ENCODE measurements at regions not wholly inside any gene's neighbourhood (a gene's known extent, or its start where the extent isn't known, plus 50 kb on each side); places are given as distances from the start of the nearest gene placed in this dataset.

DNA sequence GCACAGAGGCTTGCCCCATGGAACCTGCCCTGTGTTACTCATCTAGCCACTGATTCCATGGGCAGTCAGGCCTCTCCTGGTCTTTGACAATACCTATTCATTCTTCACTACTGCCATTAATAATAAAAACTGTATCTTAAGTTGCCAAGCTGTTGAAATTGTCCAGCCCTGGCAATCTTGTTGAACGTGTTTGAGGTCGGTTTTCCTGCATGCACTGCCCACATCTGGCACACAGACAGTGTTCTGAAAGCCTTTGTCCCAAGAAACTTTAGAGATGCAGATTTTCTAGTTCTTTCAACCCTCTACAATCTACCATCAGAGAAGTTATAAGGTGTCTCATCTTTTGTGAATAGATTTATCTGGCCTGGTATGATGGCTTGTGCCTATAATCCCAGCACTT lies 567.2 kb upstream of the NECTIN3 start:
- TF ChIP-seq, protein P1, sequence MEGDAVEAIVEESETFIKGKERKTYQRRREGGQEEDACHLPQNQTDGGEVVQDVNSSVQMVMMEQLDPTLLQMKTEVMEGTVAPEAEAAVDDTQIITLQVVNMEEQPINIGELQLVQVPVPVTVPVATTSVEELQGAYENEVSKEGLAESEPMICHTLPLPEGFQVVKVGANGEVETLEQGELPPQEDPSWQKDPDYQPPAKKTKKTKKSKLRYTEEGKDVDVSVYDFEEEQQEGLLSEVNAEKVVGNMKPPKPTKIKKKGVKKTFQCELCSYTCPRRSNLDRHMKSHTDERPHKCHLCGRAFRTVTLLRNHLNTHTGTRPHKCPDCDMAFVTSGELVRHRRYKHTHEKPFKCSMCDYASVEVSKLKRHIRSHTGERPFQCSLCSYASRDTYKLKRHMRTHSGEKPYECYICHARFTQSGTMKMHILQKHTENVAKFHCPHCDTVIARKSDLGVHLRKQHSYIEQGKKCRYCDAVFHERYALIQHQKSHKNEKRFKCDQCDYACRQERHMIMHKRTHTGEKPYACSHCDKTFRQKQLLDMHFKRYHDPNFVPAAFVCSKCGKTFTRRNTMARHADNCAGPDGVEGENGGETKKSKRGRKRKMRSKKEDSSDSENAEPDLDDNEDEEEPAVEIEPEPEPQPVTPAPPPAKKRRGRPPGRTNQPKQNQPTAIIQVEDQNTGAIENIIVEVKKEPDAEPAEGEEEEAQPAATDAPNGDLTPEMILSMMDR (conservative IDR thresholded peaks at IDR 0.05; ENCODE audit: low read depth, low read length): no peak
- no peak for TF ChIP-seq EZH2 (IDR thresholded peaks at IDR 0.05; ENCODE audit: borderline replicate concordance, low read depth, low read length, poor library complexity, severe bottlenecking)

All from A673 (cell line).